NCI-H187 (cell line): ENCODE measurements at regions not wholly inside any gene's neighbourhood (a gene's known extent, or its start where the extent isn't known, plus 50 kb on each side); places are given as distances from the start of the nearest gene placed in this dataset.
"Not testable (repeated sequence)": the region's sequence is repeated elsewhere in the genome, so short reads cannot be mapped to it uniquely, and the experiment has no call there.

ENCODE experiments used
- DNase-seq, 2 experiments: peaks; one replicate each; lab custom pipeline; 2025; lab: John Stamatoyannopoulos, UW

DNA sequence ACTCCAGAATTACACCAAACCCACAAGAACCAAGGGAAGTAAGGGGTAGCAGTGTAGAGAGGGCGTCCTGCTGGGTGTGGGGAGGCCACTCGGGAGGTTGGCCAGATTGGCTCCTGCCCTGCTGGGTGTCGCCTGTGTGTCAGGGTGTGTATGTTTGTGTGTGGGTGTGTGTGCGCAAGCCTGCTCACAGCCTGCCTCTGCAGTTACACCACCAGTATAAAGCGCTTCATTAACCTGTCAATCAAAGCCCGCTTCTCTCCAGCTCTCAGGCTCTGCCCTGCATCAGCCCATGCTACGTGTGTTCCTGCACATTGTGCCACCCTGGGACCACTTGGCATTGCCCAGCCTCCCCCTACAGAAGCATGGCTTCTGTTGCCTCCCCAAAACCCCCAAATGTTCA is 83.3 kb upstream of the PAX2 start:
- no peak for DNase-seq

DNA sequence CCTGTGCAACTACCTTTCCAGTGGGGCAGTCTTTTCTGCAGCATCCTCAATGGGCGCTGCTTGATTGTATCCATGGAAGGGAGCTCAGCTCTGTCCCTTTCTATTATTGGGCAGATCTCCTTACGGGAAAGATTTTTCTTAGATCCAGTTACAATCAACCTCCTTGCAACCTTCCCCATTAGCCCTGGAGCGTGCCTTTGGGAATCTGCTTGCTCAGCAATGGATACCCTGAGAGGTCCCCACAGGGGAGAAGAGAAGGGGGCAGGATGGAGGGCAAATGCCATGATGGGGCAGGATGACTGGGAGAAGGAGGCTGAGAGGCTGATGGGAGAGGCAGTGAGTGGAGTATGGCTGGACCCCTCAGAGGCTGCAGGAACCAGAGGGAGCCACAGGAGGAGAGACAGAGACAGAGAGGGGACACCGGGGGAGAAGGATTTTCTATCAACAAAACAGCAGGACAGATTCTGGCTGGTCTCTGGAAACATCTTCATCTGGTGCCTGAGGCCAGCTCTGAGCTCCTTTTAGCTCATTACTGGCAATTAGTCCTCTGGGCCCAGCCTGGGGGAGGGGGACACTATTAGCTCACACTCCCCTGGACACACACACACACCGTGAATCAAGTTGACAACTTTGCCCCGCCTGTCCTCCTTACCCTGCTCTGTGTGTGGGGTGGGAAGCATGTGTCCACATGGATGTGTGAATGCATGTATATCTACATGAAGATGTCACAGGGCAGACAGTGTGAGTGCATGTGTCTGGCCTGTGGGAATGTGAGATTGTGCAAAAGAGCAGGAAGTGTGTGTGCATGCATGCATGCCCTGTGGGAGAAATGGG is 80.8 kb upstream of the PAX2 start:
- no peak for DNase-seq

DNA sequence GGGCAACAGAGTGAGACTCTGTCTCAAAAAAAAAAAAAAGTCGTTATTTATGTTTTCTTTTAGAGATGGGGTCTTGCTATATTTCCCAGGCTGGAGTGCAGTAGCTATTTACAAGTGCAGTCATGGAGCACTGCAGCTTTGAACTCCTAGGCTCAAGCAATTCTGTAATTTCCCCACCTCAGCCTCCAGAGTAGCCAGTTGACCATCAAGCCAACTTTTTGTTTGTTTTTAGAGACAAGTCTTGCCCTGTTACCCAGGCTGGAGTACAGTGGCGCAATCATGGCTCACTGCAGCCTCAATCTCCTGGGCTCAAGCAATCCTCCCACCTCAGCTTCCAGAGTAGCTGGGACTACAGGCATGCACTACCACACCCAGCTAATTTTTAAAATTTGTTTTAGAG is 78.7 kb upstream of the PAX2 start:
- not testable (repeated sequence) for DNase-seq

DNA sequence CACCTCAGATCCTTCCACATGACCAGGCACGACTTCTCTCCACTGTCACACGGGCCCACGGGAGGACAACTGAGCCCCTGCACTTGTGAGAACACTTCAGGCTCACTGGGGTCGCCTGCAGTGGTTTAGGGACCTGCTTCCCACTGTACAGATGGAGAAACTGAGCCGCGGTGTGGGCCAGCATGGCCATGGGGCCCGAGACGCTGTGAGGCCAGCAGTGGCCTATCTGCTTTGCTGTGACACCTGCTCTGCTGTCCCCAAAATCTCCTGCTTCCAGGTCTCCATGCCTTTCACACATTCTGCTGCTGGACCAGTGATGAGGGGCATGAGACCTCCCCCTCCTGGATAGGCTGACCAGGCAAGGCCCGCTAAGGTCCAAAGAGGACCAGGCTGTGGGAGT is 75.8 kb upstream of the PAX2 start:
- DNase-seq = no peak

DNA sequence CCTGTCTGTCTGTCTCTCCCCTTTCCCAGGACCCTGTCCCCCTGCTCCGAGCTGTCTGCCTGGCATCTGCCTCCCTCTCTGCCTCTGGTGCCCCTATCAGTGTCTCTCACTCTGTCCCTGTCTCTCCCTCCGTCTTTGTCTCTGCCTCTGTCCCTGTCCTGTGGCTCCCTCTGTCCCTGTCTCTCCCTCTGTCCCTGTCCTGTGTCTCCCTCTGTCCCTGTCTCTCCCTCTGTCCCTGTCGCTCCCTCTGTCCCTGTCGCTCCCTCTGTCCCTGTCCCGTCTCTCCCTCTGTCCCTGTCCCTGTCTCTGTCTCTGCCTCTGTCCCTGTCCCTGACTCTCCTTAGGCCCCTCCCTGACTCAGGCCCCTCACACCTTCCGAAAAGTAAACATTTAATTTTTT is 75.0 kb upstream of the PAX2 start:
- no peak for DNase-seq

DNA sequence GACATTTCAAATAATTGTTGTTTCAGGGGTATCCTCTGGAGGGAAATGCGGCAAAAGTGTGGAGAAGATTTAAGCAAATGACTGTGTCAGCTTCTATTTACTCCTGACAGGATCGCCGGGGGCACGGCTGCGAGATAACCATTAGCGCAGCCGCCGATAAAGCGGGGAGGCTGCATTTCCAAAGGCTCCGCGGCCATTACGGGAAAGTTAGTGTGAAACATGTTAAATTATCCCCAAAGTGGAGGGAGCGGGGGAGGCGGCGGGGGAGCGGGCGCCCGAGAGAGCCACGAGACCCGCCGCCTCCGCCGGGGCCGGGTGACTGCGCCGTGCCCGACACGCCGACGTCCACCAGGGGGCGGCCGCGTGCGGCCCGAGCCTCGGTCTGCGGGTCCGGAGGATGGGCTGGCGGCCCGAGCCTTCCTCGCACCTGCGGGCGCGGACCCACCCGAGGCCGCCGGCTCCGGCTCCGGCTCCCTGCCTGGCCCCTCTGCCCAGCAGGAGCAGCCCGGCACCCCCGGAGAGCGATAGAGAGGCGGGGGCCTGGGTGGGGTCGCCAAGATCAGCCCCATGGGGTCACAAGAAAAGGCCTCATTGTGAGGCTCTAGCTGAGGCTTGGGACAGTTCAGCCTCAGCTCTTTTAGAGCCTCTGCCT is 74.4 kb upstream of the PAX2 start:
- DNase-seq = no peak

DNA sequence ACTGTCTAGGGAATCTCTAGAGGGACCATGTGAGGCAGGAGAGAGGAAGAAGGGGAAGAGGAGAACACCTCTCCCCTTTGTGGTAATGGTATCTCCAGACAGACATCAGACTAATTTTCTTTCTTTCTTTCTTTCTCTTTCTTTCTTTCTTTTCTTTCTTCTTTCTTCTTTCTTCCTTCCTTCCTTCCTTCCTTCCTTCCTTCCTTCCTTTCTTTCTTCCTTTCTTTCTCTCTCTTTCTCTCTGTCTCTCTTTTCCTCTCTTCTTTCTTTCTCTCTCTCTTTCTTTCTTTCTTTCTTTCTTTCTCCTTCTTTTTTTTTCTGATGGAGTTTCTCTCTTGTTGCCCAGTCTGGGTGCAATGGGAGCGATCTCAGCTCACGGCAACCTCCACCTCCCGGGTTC is 73.2 kb upstream of the PAX2 start:
- DNase-seq = no peak

DNA sequence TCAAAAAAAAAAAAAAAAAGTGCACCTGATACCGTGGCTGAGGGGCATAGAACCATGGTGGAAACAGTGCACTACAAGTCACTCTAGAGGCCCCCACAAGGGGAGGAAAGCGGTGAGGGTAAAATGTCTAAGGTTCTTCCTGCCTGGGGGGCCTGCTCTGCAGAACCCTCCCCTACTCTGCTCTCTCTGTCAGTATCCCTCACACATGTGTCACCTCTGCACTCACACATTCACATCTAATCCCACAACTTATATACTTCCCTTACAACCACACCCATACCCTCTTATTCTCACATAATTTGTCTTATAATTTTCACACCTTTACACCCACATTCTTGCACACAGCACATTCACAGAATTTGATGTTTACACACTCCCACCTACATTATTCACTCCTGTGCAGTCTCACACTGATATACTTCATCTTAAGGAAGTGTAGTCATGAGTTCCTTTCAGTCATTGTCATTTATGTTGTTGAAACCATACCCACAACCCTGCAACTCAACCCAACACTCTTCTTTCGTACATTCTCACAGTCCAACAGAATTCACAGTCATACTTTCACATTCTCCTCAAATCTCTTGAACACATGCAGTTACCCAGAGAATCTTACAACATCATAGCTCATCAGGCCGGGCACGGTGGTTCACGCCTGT is 68.0 kb upstream of the PAX2 start:
- no peak for DNase-seq

DNA sequence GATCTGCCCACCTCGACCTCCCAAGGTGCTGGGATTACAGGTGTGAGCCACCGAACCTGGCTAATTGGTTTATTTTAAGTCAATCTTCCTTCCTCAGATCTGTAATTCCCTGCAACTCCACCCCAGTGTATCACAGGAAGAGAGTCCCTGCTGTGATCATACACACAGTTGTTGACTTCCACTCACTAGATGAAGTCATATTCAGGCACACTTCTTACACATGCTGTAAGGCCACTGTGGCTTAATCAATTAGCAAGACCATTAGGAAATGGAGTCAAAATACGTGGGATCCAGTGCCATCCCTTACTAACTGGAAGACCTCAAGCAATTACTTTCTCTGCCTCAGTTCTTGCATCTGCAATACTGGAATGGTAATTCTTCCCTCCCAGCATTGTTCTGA is 66.1 kb upstream of the PAX2 start:
- no peak for DNase-seq

DNA sequence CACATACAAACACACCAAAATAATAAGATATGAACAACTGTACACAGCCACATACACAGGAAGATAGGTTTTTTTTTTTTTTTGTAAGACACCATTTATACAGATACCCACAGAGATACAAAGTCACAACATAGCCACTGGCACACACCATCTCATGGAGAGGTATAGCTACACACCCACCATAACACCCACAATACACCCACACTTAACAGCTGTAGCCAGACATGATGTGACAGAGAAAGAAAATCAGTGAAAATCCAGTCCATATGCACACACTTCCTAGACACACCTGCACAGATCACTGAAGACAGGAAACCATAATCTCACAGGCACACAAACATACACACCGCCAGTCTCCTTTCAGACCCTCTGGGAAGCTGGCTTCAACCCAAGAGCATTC is 62.4 kb upstream of the PAX2 start:
- DNase-seq = no peak

DNA sequence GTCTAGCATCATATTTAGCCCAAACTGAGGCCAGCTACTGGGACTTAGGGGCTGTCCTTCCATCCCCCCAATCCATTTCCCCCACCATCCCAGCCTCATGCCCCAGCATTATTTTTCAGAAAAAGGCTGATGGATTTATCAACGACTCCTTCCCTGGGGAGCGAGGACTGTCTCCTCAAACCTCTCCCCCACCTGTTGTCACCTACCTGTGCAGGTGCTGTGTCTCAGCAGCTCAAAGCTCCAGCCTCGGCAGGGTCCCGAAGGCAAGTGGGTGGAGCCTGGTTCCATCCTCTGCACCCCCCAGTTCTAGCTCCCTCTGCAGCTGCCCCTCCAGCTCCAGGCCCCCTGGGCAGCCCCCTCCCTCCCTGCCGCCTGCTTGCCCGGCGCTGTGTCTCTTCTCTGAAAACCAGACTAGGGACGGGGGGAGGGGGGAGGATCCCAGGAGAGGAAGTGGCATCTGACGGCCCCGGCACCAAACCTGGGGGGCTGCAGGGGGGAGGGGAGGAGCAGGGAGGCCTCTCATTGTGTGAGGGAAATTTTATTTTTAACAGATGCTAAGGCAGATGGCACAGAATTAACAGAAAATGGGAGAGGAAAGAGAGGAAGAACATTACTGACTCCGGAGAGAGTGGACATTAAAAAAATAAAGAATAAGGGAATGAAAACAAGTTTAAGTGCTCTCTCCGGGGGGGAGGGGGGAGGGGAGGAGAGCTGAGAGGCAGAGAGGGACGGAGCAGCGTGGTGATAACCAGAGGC is 61.7 kb upstream of the PAX2 start:
- no peak for DNase-seq

DNA sequence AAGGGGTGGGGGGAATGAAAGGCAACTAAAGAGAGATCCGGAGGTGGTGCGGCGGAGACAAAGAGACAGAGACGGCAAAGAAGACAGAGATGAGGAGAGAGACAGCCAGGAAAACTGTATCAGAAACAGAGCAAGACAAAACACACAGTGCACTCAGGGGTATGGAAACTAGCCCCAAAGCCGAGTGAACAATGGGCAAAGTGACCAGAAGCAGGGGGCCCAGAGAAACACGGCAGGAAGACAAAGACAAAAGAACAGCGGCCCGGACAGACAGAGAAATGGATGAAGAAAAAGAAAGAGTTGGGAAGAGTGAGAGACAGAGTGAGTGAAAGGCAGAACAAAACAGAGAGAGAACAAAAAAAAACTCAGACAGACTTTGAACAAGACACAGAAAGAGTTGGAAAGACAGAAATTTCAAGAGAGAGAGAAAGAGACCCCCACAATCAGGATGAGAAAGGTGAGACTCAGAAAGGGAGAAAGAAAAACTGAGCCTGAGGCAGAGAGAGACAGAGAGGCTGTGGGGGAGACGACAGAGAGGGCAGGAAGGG is 60.6 kb upstream of the PAX2 start:
- no peak for DNase-seq

DNA sequence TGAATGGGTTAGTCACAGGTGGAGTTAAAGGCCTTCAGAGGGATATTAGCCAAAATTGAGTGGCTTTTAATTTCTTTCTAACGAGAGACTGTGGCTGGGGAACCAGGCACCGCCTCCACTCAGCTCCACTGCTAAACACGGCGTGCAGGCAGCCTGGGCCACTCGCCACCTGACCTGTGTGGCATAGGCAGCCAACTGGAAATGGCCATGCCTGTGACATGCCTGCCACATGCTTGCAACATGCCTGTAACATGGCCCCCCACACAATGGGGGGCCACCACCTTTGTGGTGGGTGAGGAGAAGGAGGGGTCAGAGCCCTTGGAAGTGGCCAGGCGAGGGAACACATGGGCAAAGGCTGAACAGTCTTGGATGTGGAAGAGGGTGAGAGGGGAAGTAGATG is 60.1 kb upstream of the PAX2 start:
- no peak for DNase-seq

DNA sequence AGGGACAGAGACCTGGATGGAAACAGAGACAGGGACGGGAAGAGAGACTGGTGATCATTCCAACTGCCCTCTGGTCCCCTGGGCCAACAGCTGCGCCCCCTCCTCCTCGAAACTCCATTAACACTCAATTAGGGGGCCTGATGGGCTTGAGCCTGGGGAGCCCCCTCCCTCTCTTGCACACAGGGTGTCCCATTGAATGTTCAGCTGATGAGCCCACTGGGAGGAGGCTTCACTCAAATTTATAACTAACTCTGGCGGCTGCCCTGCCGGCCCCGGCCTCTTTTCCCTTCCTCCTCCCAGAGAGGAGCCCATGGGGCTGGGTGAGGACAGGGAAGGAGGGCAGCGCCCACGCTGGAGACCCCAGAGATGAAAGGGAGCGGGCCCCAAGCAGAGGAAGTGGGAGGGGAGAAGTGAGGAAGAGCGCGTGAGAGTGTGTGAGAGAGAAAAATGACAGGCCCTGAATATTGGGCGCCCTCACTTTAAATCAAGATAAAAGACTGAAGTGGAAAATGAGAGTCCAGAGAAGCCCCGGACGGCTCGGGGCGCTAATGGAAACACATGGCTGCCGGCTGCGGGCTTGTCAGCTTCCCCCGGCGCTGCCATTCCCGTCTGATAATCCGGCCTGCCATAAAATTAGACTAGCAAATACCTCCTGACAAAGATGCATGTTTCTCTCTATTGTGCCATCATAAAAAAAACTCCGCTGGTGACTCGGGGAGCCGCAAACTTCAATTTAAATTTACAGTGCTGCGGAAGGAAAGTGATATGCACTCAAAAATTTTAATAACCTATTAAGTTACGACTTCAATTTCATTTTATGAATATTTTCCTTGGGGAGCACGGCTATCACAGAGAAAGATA is 58.0 kb upstream of the PAX2 start:
- DNase-seq = no peak

DNA sequence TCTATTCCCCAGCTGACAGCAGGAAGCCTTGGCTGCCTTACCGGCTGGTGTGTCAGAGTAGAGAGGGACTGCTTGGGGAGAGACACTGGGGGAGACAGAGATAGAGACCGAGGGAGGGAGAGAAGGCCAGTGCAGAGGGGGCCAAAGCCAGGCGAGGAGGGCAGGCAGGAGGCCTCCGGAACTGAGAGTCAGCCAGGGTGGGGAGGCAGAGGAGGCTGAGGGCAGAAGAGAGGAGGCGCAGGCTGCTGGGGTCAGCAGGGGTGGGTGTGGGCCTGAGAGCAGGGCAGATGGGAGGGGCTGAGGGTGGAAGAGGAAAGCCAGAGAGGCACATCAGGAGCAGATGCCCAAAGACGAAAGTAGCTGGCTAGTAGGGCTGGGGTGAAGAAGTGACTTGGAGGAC is 57.2 kb upstream of the PAX2 start:
- DNase-seq = no peak

DNA sequence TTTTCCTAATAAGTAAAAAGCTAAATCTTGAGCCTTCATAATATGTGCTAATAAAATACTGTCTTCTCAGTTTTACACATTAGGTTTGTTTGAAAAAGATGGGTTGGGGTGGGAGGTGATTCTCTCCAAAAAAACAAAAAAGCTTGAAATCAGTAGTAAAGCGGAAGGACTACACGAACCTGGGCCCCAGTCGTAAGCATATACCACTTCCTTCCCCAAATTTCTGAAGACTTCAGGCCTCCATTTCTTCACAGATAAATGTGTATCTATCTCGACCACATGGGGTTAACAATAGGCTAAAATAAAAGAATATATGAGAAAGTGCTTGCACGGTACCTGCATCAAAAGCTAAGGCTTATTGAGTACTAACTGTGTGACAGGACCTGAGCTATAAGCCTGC is 51.6 kb upstream of the PAX2 start:
- DNase-seq = no peak
